PC-9 (cell line): ENCODE measurements at regions not wholly inside any gene's neighbourhood (a gene's known extent, or its start where the extent isn't known, plus 50 kb on each side); places are given as distances from the start of the nearest gene placed in this dataset.

Source experiments
- BruUV-seq: library from RNA; stranded (reverse); fragments of 400-500 nt; replicated peaks from 2 replicates; lab custom pipeline; 2021; lab: Mats Ljungman, UMichigan
- CTCF ChIA-PET: fragments of 300-600 bp; sonication (Branson Sonifier 250); formaldehyde crosslinking; loops from one replicate; lab custom pipeline; 2022; ENCODE audit warnings: antibody characterized with exemption; lab: Charles Lee
- POLR2A ChIA-PET: fragments of 300-600 bp; sonication (Branson Sonifier 250); formaldehyde crosslinking; loops from one replicate; lab custom pipeline; 2022; ENCODE audit warnings: antibody characterized with exemption; ENCODE audit not compliant: unreplicated experiment; lab: Charles Lee
- DNase-seq, 2 experiments: peaks; one replicate each; pipeline versions ENCODE4 v3.0.0 to v3.0.0-alpha.2; 2015 to 2022; ENCODE audit warnings: mixed read lengths in 1 of 2
- H2AFZ ChIP-seq: fragments of 200-600 bp; sonication (generic); 2 replicates; pipeline ENCODE4 v1.8.1; 2017; ENCODE audit warnings: antibody characterized with exemption
- H3F3A ChIP-seq: fragments of 200-600 bp; sonication (generic); 2 replicates; pipeline ENCODE4 v1.8.1; 2017; ENCODE audit warnings: antibody characterized with exemption, mild to moderate bottlenecking, low read depth; ENCODE audit not compliant: insufficient read depth
- H3K27ac ChIP-seq: fragments of 200-600 bp; sonication (generic); 2 replicates; pipeline ENCODE4 v1.6.1; 2016; ENCODE audit warnings: mixed run types
- H3K27me3 ChIP-seq: fragments of 200-600 bp; sonication (generic); 2 replicates; pipeline ENCODE4 v1.6.1; 2016; ENCODE audit warnings: low read depth, mixed run types; ENCODE audit not compliant: insufficient read depth
- H3K36me3 ChIP-seq: fragments of 200-600 bp; sonication (generic); 2 replicates; pipeline ENCODE4 v1.6.1; 2016; ENCODE audit warnings: low read depth, mixed run types
- H3K4me1 ChIP-seq: fragments of 200-600 bp; sonication (generic); replicated peaks from 2 replicates; pipeline ENCODE4 v1.6.1; 2016; ENCODE audit warnings: mixed run types; ENCODE audit not compliant: insufficient read depth
- H3K4me2 ChIP-seq: fragments of 200-600 bp; sonication (generic); 2 replicates; pipeline ENCODE4 v1.6.1; 2017; ENCODE audit warnings: mixed run types
- H3K4me3 ChIP-seq: fragments of 200-600 bp; sonication (generic); 2 replicates; pipeline ENCODE4 v1.6.1; 2016; ENCODE audit warnings: mixed run types
- H3K79me2 ChIP-seq: fragments of 200-600 bp; sonication (generic); 2 replicates; pipeline ENCODE4 v1.6.1; 2017; ENCODE audit warnings: low read depth, mixed run types
- H3K9me2 ChIP-seq: fragments of 200-600 bp; sonication (generic); 2 replicates; pipeline ENCODE4 v1.8.1; 2017; ENCODE audit warnings: mild to moderate bottlenecking; ENCODE audit not compliant: insufficient read depth
- H3K9me3 ChIP-seq: fragments of 200-600 bp; sonication (generic); 2 replicates; pipeline ENCODE4 v1.8.1; 2016; ENCODE audit warnings: low read depth; ENCODE audit not compliant: insufficient read depth
- H4K20me1 ChIP-seq: fragments of 200-600 bp; sonication (generic); 2 replicates; pipeline ENCODE4 v1.8.1; 2017; ENCODE audit not compliant: insufficient read depth
- EZH2 ChIP-seq: fragments of 200-600 bp; sonication (generic); IDR thresholded peaks from 2 replicates; pipeline ENCODE4 v1.8.0; 2017; ENCODE audit warnings: antibody characterized with exemption, low read depth
- intact Hi-C: fragments of 100-400 bp; cut with micrococcal nuclease; formaldehyde crosslinking; loops from one replicate; pipeline ENCODE4 v1.10.0; 2022; ENCODE audit not compliant: unreplicated experiment
- TF ChIP-seq, protein P1 (sequence below): fragments of 200-600 bp; sonication (generic); conservative IDR thresholded peaks from 2 replicates; pipeline ENCODE4 v1.6.1; 2017; ENCODE audit warnings: mixed run types, antibody characterized with exemption, mild to moderate bottlenecking, moderate library complexity

DNA sequence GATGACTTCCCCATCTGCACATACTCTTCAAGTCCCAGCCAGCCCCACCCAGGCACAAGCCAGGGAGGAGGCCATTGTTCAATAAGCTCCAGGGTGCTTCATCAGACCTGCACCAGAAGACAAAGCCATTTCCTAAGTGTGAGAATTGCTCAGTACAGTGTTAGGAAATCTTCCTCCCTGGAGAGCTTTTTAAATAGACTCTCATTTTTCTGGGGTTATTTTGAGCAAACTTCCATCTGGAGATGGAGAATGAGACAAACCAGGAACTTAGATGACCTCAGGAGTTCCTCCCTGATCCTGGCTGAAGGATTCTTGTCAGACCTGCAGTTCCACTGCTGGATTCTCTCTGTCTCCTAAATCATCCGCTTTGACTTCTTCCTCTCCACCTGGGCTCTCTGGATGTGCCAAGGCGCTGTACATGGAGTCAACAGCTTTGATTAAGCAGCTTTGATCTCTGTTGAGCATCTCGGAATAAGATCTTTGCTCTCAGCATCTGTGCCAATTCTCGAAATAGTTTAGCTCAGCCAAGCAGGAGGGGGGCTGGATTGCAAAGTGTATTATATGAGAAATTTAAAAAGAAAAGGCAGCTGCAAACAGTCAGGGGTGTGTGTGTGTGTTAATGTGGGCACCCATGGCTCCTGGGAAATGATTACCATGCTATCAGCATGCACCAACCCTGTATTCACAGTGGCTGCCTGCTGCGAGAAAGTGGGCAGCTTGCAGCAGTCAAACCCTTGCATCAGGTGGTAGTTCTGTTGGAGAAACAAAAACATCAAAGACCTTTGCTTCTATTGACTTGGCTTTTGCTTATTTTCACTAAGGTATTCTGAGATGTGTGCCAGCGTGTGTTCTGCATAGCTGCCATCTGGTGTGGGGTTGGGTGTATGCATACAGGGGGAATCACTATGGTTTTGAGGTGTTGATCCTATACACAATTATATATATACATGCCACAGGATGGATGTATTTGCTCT is 70.2 kb upstream of the NAV2 start:
- H3K4me2 ChIP-seq: no peak overlapping the region
- no peak overlapping the region for H3K4me3 ChIP-seq
- H3K79me2 ChIP-seq: no peaks in the 10 kb centered on the region
- H3K9me2 ChIP-seq: no peaks in the 10 kb centered on the region
- H3K27ac ChIP-seq: no peak overlapping the region
- intact Hi-C loops: no loop called here
- no peaks in the 10 kb centered on the region for H3K27me3 ChIP-seq
- ChIA-PET POLR2A (no interaction called here), CTCF (no interaction called here)
- peaks cover 6% of the 10 kb centered on the region; the same call in 1 of the 2 replicates for H3F3A ChIP-seq
- peak in 1 of 2 experiments; percentile 43 for DNase-seq
- BruUV-seq: no TSS peak
- H2AFZ ChIP-seq: no peak overlapping the region
- no peak for TF ChIP-seq EZH2
- H3K4me1 ChIP-seq: peaks cover 11% of the 10 kb centered on the region
- no peaks in the 10 kb centered on the region for H4K20me1 ChIP-seq
- H3K9me3 ChIP-seq: no peaks in the 10 kb centered on the region
- no peaks in the 10 kb centered on the region for H3K36me3 ChIP-seq

DNA sequence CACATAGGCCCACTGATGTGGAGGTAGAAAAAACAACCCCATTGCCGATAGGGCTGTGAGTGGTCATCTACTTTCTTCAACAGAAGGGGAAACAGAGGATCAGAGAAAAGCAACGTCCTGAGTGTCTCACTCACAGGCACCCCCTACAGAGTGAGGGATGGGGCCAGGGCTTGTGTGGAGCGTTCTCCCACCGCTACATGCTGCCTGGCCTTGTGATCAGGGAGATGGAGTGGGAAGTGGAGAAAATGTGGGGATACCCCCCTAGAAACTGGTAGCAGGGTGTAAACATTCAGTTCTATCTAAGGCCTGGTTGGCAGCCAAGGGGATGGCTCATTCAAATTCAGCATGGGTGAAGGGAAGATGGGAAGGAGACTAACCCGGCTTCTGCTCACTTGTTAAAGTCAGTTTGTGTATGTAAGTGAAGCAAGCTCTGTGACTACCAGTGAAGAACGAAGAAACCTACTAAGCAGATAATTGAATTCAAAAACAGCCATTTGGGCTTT is 73.0 kb upstream of the NAV2 start:
- Histone ChIP-seq H3K36me3 (no peaks in the 10 kb centered on the region), H3K4me3 (no peak overlapping the region), H3F3A (peaks cover 6% of the 10 kb centered on the region; the same call in 1 of the 2 replicates), H3K4me1 (peaks cover 11% of the 10 kb centered on the region), H3K79me2 (no peaks in the 10 kb centered on the region), H3K27ac (no peak overlapping the region), H3K9me3 (no peaks in the 10 kb centered on the region), H3K27me3 (no peaks in the 10 kb centered on the region), H2AFZ (no peak overlapping the region), H3K9me2 (no peaks in the 10 kb centered on the region), H3K4me2 (no peak overlapping the region), H4K20me1 (no peaks in the 10 kb centered on the region)
- TF ChIP-seq, protein P1, sequence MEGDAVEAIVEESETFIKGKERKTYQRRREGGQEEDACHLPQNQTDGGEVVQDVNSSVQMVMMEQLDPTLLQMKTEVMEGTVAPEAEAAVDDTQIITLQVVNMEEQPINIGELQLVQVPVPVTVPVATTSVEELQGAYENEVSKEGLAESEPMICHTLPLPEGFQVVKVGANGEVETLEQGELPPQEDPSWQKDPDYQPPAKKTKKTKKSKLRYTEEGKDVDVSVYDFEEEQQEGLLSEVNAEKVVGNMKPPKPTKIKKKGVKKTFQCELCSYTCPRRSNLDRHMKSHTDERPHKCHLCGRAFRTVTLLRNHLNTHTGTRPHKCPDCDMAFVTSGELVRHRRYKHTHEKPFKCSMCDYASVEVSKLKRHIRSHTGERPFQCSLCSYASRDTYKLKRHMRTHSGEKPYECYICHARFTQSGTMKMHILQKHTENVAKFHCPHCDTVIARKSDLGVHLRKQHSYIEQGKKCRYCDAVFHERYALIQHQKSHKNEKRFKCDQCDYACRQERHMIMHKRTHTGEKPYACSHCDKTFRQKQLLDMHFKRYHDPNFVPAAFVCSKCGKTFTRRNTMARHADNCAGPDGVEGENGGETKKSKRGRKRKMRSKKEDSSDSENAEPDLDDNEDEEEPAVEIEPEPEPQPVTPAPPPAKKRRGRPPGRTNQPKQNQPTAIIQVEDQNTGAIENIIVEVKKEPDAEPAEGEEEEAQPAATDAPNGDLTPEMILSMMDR: no peak
- TF ChIP-seq EZH2: no peak
- ChIA-PET CTCF (no interaction called here), POLR2A (no interaction called here)
- no peak for DNase-seq
- BruUV-seq: no TSS peak
- intact Hi-C loops: no loop called here

DNA sequence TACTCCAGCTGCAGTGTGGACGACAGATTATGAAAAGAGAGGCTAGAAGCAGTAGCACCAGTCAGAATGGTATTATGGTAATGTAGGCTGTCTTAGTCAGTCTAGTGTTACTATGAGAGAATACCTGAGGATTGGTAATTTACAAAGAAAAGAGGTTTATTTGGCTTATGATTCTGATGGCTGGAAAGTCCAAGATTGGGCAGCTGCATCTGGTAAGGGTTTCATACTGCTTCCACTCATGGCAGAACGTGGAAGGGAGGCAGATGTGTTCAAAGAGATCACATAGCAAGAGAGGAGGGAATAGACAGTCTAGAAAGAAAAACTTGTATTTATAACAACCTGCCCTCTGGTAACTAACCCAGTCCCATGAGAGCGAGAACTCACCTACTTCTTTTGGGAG is 77.3 kb upstream of the NAV2 start:
- Histone ChIP-seq H2AFZ (no peak overlapping the region), H3K4me1 (no peaks in the 10 kb centered on the region), H4K20me1 (no peaks in the 10 kb centered on the region), H3K27ac (no peak overlapping the region), H3K79me2 (no peaks in the 10 kb centered on the region), H3K9me3 (no peaks in the 10 kb centered on the region), H3K36me3 (no peaks in the 10 kb centered on the region), H3K27me3 (no peaks in the 10 kb centered on the region), H3F3A (no peaks in the 10 kb centered on the region), H3K4me2 (no peak overlapping the region), H3K4me3 (no peak overlapping the region), H3K9me2 (no peaks in the 10 kb centered on the region)
- intact Hi-C loops: no loop called here
- BruUV-seq: no TSS peak
- ChIA-PET CTCF (no interaction called here), POLR2A (no interaction called here)
- TF ChIP-seq EZH2: no peak
- TF ChIP-seq, protein P1: no peak
- no peak for DNase-seq
